Central memory CD4-positive, alpha-beta T cell (primary cell): ENCODE measurements at regions not wholly inside any gene's neighbourhood (a gene's known extent, or its start where the extent isn't known, plus 50 kb on each side); places are given as distances from the start of the nearest gene placed in this dataset.

Source experiments
- DNase-seq: peaks from one replicate; pipeline ENCODE4 v3.0.0; 2022

GRCh38 chr12:91327889-91328288, 145.3 kb upstream of the DCN start:
- DNase-seq = no peak

- DNase-seq = no peak
Measured at GRCh38 chr12:91327131-91327530, 144.5 kb upstream of the DCN start.

GRCh38 chr12:91326058-91327027, 143.7 kb upstream of the DCN start:
- peak; percentile 1 for DNase-seq

GRCh38 chr12:91320999-91321398, 138.4 kb upstream of the DCN start:
- no peak for DNase-seq

- no peak for DNase-seq
Measured at GRCh38 chr12:91319071-91319760, 136.6 kb upstream of the DCN start.

- no peak for DNase-seq
Measured at GRCh38 chr12:91317306-91317705, 134.7 kb upstream of the DCN start.

GRCh38 chr12:91316907-91317269, 134.3 kb upstream of the DCN start:
- no peak for DNase-seq

- DNase-seq = no peak
Measured at GRCh38 chr12:91316161-91316906, 133.7 kb upstream of the DCN start.

GRCh38 chr12:91311081-91311480, 128.5 kb upstream of the DCN start:
- DNase-seq = no peak

GRCh38 chr12:91309450-91309849, 126.8 kb upstream of the DCN start:
- no peak for DNase-seq

- DNase-seq = no peak
Measured at GRCh38 chr12:91307957-91308670, 125.5 kb upstream of the DCN start.

- DNase-seq = no peak
Measured at GRCh38 chr12:91290354-91290753, 107.7 kb upstream of the DCN start.

GRCh38 chr12:91289906-91290305, 107.3 kb upstream of the DCN start:
- no peak for DNase-seq

GRCh38 chr12:91289072-91289471, 106.5 kb upstream of the DCN start:
- DNase-seq = no peak

GRCh38 chr12:91287753-91288152, 105.1 kb upstream of the DCN start:
- no peak for DNase-seq

GRCh38 chr12:91278126-91278525, 95.5 kb upstream of the DCN start:
- no peak for DNase-seq

GRCh38 chr12:91276509-91276908, 93.9 kb upstream of the DCN start:
- no peak for DNase-seq

- no peak for DNase-seq
Measured at GRCh38 chr12:91275321-91275720, 92.7 kb upstream of the DCN start.

GRCh38 chr12:91274916-91275315, 92.3 kb upstream of the DCN start:
- no peak for DNase-seq

- DNase-seq = no peak
Measured at GRCh38 chr12:91273560-91273959, 90.9 kb upstream of the DCN start.

- no peak for DNase-seq
Measured at GRCh38 chr12:91272461-91273063, 89.9 kb upstream of the DCN start.

- no peak for DNase-seq
Measured at GRCh38 chr12:91271185-91271584, 88.6 kb upstream of the DCN start.
